Activated CD8-positive, alpha-beta T cell treated with anti-CD3 and anti-CD28 coated beads for 36 hours (primary cell): ENCODE measurements at regions not wholly inside any gene's neighbourhood (a gene's known extent, or its start where the extent isn't known, plus 50 kb on each side); places are given as distances from the start of the nearest gene placed in this dataset.

ENCODE experiments used
- ATAC-seq: fragments of 200-7000 bp; cut with Tn5 transposase; one replicate; pipeline ENCODE4 v1.10.0; 2021; ENCODE audit warnings: mild to moderate bottlenecking, moderate library complexity
- CTCF ChIA-PET: fragments of 350-600 bp; sonication (Branson Sonifier 250); formaldehyde crosslinking; loops from one replicate; lab custom pipeline; 2021; ENCODE audit warnings: antibody characterized with exemption; lab: Charles Lee
- POLR2A ChIA-PET: fragments of 350-600 bp; sonication (Branson Sonifier 250); formaldehyde crosslinking; loops from one replicate; lab custom pipeline; 2021; ENCODE audit warnings: antibody characterized with exemption; lab: Charles Lee
- DNase-seq: peaks from one replicate; pipeline ENCODE4 v3.0.0-alpha.2; 2020
- H3K27ac Mint-ChIP-seq: one replicate; pipeline ENCODE4 v1.8.0; 2021; ENCODE audit warnings: mild to moderate bottlenecking, mixed read lengths
- H3K27me3 Mint-ChIP-seq: one replicate; pipeline ENCODE4 v1.8.0; 2021; ENCODE audit warnings: mixed read lengths
- H3K36me3 Mint-ChIP-seq: one replicate; pipeline ENCODE4 v1.8.0; 2021; ENCODE audit warnings: low read depth, mixed read lengths
- H3K4me1 Mint-ChIP-seq: one replicate; pipeline ENCODE4 v1.8.0; 2021; ENCODE audit warnings: low read depth, mixed read lengths
- H3K4me3 Mint-ChIP-seq: one replicate; pipeline ENCODE4 v1.8.0; 2021; ENCODE audit warnings: mild to moderate bottlenecking, moderate library complexity, mixed read lengths
- H3K9me3 Mint-ChIP-seq: one replicate; pipeline ENCODE4 v1.8.0; 2021; ENCODE audit warnings: mixed read lengths
- intact Hi-C: fragments of 100-400 bp; cut with micrococcal nuclease; formaldehyde crosslinking; loops from one replicate; pipeline ENCODE4 v1.10.0; 2022
- TF ChIP-seq, protein P1 (sequence below): fragments of 200-600 bp; IDR thresholded peaks from one replicate; pipeline ENCODE4 v1.8.0; 2022; ENCODE audit warnings: antibody characterized with exemption, mild to moderate bottlenecking

DNA sequence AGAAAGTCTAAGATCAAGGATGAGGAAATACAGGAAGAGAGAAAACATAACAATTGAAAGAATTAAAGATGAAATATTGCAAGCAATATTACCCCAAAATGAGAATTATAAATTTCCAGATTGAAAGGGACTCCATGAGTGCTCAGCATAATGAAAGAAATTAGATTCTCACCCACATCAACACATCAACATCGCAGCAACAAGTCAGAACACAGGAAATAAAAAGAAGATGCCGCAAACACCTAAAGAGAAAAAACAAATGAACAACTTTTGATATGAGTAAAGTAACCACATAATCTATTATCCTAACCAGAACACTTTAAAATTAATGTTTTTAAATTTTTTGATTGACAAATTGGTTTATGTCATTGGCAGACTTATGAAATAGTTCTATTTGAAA lies 318.3 kb upstream of the PTGER4 start:
- TF ChIP-seq, protein P1, sequence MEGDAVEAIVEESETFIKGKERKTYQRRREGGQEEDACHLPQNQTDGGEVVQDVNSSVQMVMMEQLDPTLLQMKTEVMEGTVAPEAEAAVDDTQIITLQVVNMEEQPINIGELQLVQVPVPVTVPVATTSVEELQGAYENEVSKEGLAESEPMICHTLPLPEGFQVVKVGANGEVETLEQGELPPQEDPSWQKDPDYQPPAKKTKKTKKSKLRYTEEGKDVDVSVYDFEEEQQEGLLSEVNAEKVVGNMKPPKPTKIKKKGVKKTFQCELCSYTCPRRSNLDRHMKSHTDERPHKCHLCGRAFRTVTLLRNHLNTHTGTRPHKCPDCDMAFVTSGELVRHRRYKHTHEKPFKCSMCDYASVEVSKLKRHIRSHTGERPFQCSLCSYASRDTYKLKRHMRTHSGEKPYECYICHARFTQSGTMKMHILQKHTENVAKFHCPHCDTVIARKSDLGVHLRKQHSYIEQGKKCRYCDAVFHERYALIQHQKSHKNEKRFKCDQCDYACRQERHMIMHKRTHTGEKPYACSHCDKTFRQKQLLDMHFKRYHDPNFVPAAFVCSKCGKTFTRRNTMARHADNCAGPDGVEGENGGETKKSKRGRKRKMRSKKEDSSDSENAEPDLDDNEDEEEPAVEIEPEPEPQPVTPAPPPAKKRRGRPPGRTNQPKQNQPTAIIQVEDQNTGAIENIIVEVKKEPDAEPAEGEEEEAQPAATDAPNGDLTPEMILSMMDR: no peak
- ATAC-seq (peak; percentile 39), DNase-seq (no peak)
- H3K4me1 Mint-ChIP-seq: peaks cover 28% of the 10 kb centered on the region
- intact Hi-C loops: no loop called here
- POLR2A ChIA-PET: no interaction called here
- H3K27ac Mint-ChIP-seq: no peak overlapping the region
- no peaks in the 10 kb centered on the region for H3K27me3 Mint-ChIP-seq
- H3K9me3 Mint-ChIP-seq: peaks cover 10% of the 10 kb centered on the region
- CTCF ChIA-PET: no interaction called here
- H3K4me3 Mint-ChIP-seq: no peak overlapping the region
- H3K36me3 Mint-ChIP-seq: peaks cover 4% of the 10 kb centered on the region

DNA sequence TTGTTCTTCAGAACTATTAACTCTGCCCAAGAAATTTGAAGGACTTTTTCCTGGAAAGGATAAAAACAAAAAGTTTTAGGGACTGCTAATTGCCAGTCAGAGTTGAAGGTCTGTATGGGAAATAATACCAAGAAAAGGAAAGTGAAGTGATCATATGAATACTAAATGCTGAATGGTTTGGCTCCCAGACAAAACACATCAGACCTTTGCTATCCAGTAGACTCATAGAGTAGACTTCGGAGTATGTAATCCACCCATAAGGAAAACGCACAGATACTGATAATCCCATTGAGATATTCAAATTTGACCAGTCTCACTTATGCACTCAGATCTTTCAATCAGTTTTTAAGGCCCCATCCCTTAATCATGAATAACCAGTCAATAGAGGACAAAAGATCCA lies 319.0 kb upstream of the PTGER4 start:
- Mint-ChIP-seq H3K4me3 (no peak overlapping the region), H3K27ac (no peak overlapping the region), H3K27me3 (no peaks in the 10 kb centered on the region), H3K4me1 (peaks cover 28% of the 10 kb centered on the region), H3K36me3 (peaks cover 4% of the 10 kb centered on the region), H3K9me3 (peaks cover 10% of the 10 kb centered on the region)
- ATAC-seq: no peak
- intact Hi-C loops: no loop called here
- TF ChIP-seq, protein P1: no peak
- DNase-seq: no peak
- ChIA-PET POLR2A (no interaction called here), CTCF (no interaction called here)

DNA sequence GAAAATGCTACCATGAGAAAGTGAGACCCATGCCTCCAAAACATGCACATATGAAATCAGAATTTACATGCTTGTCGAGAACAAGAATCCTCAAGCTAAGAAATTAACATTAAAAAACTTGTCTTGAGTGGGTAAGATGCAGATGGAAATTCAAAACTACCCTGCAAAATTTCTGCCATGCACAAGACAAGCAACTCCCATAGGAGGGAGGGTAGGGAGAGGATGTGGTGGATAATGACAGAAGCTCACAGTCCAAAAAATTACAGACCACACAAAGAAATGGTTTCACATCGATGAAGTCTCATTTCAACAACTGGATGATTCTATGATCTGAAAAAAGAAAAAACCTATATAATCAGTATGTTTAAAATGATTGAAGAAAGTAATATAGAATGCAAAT lies 319.9 kb upstream of the PTGER4 start:
- no peak overlapping the region for H3K27ac Mint-ChIP-seq
- intact Hi-C loops: no loop called here
- ATAC-seq (no peak), DNase-seq (no peak)
- TF ChIP-seq, protein P1: no peak
- H3K27me3 Mint-ChIP-seq: no peaks in the 10 kb centered on the region
- ChIA-PET CTCF (no interaction called here), POLR2A (no interaction called here)
- H3K4me3 Mint-ChIP-seq: no peak overlapping the region
- peaks cover 4% of the 10 kb centered on the region for H3K36me3 Mint-ChIP-seq
- H3K4me1 Mint-ChIP-seq: peaks cover 22% of the 10 kb centered on the region
- H3K9me3 Mint-ChIP-seq: peaks cover 10% of the 10 kb centered on the region

DNA sequence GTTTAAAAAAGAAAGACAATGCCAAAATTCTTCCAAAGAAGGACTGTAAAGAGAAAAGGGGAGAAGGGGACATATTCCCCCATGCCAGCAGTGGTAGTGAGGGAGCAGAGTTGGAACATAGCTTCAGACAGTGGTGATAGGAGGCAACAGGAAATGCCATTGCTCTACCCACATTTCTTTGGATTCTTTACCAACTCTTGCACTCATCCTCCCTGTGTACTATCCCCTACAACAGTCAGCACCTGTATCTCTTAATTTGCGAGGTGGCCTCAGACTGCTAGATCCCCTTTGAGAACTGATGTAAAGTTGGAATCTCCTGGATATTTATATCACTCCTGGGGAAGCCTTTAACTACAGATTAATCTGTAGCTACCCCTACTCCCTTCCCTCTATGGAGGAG lies 320.6 kb upstream of the PTGER4 start:
- TF ChIP-seq, protein P1: no peak
- peaks cover 10% of the 10 kb centered on the region for H3K9me3 Mint-ChIP-seq
- no peak for ATAC-seq
- ChIA-PET POLR2A (interaction anchor here (0.6 kb wide), 1 partner anchor 329 kb away, joined by 3 read pairs; no protein-coding TSS in a partner anchor), CTCF (no interaction called here)
- peaks cover 22% of the 10 kb centered on the region for H3K4me1 Mint-ChIP-seq
- no peak overlapping the region for H3K27ac Mint-ChIP-seq
- no peaks in the 10 kb centered on the region for H3K27me3 Mint-ChIP-seq
- intact Hi-C loops: no loop called here
- peaks cover 4% of the 10 kb centered on the region for H3K36me3 Mint-ChIP-seq
- DNase-seq: no peak
- H3K4me3 Mint-ChIP-seq: no peak overlapping the region

DNA sequence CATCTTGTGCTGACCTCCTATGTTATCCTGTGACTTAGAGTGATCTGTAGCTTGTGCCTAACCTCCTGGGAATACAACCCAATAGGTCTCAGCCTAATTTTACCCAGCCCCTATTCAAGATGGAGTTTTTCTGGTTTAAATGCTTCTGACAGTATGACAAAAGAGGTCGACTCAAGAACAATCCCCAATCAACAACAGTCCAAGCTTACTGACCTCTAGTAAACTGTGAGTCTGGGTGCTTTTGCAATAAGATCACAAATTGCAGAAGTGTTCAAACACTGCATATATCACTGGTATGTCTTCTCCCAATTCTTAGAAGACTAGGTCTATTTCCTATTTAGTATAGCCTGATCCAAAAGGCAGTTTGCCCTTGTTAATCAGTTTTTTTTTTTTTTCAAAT lies 323.5 kb upstream of the PTGER4 start:
- H3K4me3 Mint-ChIP-seq: no peak overlapping the region
- no peak overlapping the region for H3K27ac Mint-ChIP-seq
- ATAC-seq (no peak), DNase-seq (no peak)
- TF ChIP-seq, protein P1: no peak
- H3K9me3 Mint-ChIP-seq: peaks cover 1% of the 10 kb centered on the region
- H3K4me1 Mint-ChIP-seq: peaks cover 21% of the 10 kb centered on the region
- ChIA-PET POLR2A (no interaction called here), CTCF (no interaction called here)
- intact Hi-C loops: no loop called here
- no peaks in the 10 kb centered on the region for H3K36me3 Mint-ChIP-seq
- H3K27me3 Mint-ChIP-seq: no peaks in the 10 kb centered on the region
